ENCODE measurements at regions not wholly inside any gene's neighbourhood (a gene's known extent, or its start where the extent isn't known, plus 50 kb on each side); places are given as distances from the start of the nearest gene placed in this dataset.

DNA sequence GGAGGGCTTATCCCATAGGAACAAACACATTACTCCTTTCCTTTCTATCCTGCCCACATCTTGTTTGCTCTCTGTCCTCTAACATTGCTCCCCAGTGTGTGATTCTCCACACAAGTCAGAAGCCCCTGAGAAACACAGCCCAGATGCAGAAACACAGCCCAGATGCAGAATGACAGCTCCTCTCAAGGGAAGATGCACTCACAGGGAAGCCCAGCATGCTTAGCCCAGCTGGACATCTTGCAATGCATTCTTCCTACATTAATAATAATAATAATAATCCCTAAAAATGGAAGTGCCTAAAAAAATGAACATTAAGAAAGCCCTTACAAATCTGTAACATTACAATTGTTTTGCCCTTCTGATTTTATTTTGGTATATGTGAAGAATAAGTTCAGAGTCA is 172.1 kb downstream of the CBLN2 start:
- TF ChIP-seq, protein P1, sequence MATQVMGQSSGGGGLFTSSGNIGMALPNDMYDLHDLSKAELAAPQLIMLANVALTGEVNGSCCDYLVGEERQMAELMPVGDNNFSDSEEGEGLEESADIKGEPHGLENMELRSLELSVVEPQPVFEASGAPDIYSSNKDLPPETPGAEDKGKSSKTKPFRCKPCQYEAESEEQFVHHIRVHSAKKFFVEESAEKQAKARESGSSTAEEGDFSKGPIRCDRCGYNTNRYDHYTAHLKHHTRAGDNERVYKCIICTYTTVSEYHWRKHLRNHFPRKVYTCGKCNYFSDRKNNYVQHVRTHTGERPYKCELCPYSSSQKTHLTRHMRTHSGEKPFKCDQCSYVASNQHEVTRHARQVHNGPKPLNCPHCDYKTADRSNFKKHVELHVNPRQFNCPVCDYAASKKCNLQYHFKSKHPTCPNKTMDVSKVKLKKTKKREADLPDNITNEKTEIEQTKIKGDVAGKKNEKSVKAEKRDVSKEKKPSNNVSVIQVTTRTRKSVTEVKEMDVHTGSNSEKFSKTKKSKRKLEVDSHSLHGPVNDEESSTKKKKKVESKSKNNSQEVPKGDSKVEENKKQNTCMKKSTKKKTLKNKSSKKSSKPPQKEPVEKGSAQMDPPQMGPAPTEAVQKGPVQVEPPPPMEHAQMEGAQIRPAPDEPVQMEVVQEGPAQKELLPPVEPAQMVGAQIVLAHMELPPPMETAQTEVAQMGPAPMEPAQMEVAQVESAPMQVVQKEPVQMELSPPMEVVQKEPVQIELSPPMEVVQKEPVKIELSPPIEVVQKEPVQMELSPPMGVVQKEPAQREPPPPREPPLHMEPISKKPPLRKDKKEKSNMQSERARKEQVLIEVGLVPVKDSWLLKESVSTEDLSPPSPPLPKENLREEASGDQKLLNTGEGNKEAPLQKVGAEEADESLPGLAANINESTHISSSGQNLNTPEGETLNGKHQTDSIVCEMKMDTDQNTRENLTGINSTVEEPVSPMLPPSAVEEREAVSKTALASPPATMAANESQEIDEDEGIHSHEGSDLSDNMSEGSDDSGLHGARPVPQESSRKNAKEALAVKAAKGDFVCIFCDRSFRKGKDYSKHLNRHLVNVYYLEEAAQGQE (IDR thresholded peaks at IDR 0.05; ENCODE audit: insufficient read depth in 1 of 2, low read depth in 2 of 2, low read length in 1 of 2) = no peak
- TF ChIP-seq, protein P2, sequence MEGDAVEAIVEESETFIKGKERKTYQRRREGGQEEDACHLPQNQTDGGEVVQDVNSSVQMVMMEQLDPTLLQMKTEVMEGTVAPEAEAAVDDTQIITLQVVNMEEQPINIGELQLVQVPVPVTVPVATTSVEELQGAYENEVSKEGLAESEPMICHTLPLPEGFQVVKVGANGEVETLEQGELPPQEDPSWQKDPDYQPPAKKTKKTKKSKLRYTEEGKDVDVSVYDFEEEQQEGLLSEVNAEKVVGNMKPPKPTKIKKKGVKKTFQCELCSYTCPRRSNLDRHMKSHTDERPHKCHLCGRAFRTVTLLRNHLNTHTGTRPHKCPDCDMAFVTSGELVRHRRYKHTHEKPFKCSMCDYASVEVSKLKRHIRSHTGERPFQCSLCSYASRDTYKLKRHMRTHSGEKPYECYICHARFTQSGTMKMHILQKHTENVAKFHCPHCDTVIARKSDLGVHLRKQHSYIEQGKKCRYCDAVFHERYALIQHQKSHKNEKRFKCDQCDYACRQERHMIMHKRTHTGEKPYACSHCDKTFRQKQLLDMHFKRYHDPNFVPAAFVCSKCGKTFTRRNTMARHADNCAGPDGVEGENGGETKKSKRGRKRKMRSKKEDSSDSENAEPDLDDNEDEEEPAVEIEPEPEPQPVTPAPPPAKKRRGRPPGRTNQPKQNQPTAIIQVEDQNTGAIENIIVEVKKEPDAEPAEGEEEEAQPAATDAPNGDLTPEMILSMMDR (IDR thresholded peaks at IDR 0.05) = no peak
- TF ChIP-seq POLR2AphosphoS5 (IDR thresholded peaks at IDR 0.05; ENCODE audit: low read depth, low read length) = no peak
- no peak for TF ChIP-seq TCF7L2 (IDR thresholded peaks at IDR 0.05; ENCODE audit: low read depth, low read length)
